ENCODE measurements at regions not wholly inside any gene's neighbourhood (a gene's known extent, or its start where the extent isn't known, plus 50 kb on each side); places are given as distances from the start of the nearest gene placed in this dataset.

- DNase-seq (ENCODE audit: low read depth) = peak; percentile 54
- no peak overlapping the region; the same call in 1 of the 2 replicates for H3K4me3 ChIP-seq (ENCODE audit: low read depth, low read length)
- no peak for TF ChIP-seq CTCF (IDR thresholded peaks at IDR 0.05; ENCODE audit: insufficient read depth, low read depth, low read length, missing control alignments)
Observed at GRCh38 chr9:129458155-129458661, 162.7 kb downstream of the C9orf50 start.

GRCh38 chr9:129457325-129457779 lies 163.5 kb downstream of the C9orf50 start:
- no peak for TF ChIP-seq CTCF (IDR thresholded peaks at IDR 0.05; ENCODE audit: insufficient read depth, low read depth, low read length, missing control alignments)
- no peak overlapping the region for H3K4me3 ChIP-seq (ENCODE audit: low read depth, low read length)
- no peak for DNase-seq (ENCODE audit: low read depth)

GRCh38 chr9:129456549-129457324 lies 164.2 kb downstream of the C9orf50 start:
- no peak for TF ChIP-seq CTCF (IDR thresholded peaks at IDR 0.05; ENCODE audit: insufficient read depth, low read depth, low read length, missing control alignments)
- no peak for DNase-seq (ENCODE audit: low read depth)
- H3K4me3 ChIP-seq (ENCODE audit: low read depth, low read length) = no peak overlapping the region

GRCh38 chr9:129455151-129455995 lies 165.5 kb downstream of the C9orf50 start:
- H3K4me3 ChIP-seq (ENCODE audit: low read depth, low read length) = no peak overlapping the region
- no peak for DNase-seq (ENCODE audit: low read depth)
- TF ChIP-seq CTCF (IDR thresholded peaks at IDR 0.05; ENCODE audit: insufficient read depth, low read depth, low read length, missing control alignments) = no peak

- DNase-seq (ENCODE audit: low read depth) = no peak
- no peak overlapping the region for H3K4me3 ChIP-seq (ENCODE audit: low read depth, low read length)
- TF ChIP-seq CTCF (IDR thresholded peaks at IDR 0.05; ENCODE audit: insufficient read depth, low read depth, low read length, missing control alignments) = no peak
Observed at GRCh38 chr9:129454467-129455067, 166.3 kb downstream of the C9orf50 start.

GRCh38 chr9:129453734-129454133 lies 167.2 kb downstream of the C9orf50 start:
- H3K4me3 ChIP-seq (ENCODE audit: low read depth, low read length) = no peak overlapping the region
- no peak for DNase-seq (ENCODE audit: low read depth)
- TF ChIP-seq CTCF (IDR thresholded peaks at IDR 0.05; ENCODE audit: insufficient read depth, low read depth, low read length, missing control alignments) = no peak
